GM12874 (cell line): ENCODE measurements at regions not wholly inside any gene's neighbourhood (a gene's known extent, or its start where the extent isn't known, plus 50 kb on each side); places are given as distances from the start of the nearest gene placed in this dataset.

Experiments
- CTCF ChIP-seq: IDR thresholded peaks from 2 replicates; pipeline ENCODE4 v1.5.1; 2011; ENCODE audit warnings: low read depth, mild to moderate bottlenecking, control low read depth, low read length, moderate library complexity; ENCODE audit not compliant: insufficient read depth

GRCh38 chr10:7030134-7030855 lies 380.5 kb downstream of the SFMBT2 start:
- no peak for TF ChIP-seq CTCF

GRCh38 chr10:7029672-7030071 lies 381.2 kb downstream of the SFMBT2 start:
- TF ChIP-seq CTCF, result no peak

GRCh38 chr10:7028809-7029166 lies 382.0 kb downstream of the SFMBT2 start:
- no peak for TF ChIP-seq CTCF

- no peak for TF ChIP-seq CTCF
These were observed 382.7 kb downstream of the SFMBT2 start for GRCh38 chr10:7027913-7028808.

- TF ChIP-seq CTCF, result no peak
These were observed 383.5 kb downstream of the SFMBT2 start for GRCh38 chr10:7027237-7027912.

DNA sequence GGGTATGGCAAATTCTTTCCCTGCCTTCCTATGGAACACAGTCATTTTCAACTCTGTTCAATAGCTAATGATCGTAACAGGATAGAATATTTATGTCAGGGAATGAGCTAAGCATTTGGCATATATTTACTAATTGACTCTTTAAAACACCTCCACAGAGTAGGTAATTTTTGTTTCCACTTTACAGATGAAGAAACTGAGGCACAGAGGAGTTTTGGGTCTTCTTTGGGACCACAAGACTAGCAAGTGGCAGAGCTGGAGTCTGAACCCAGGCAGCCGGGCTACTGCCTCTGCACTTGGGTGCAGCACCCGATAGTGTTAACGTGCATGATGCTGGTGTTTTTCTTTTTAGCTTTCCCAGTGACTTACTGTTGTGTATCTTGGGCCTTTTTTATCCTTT lies 384.0 kb downstream of the SFMBT2 start:
- no peak for TF ChIP-seq CTCF

- TF ChIP-seq CTCF, result no peak
These were observed 385.5 kb downstream of the SFMBT2 start for GRCh38 chr10:7025296-7025695.
